Ecto neural progenitor cell (in vitro differentiated cells): ENCODE measurements at regions not wholly inside any gene's neighbourhood (a gene's known extent, or its start where the extent isn't known, plus 50 kb on each side); places are given as distances from the start of the nearest gene placed in this dataset.

Experiments used
- DNase-seq: peaks from one replicate; pipeline ENCODE4 v3.0.0-alpha.2; 2018; ENCODE audit warnings: low spot score

DNA sequence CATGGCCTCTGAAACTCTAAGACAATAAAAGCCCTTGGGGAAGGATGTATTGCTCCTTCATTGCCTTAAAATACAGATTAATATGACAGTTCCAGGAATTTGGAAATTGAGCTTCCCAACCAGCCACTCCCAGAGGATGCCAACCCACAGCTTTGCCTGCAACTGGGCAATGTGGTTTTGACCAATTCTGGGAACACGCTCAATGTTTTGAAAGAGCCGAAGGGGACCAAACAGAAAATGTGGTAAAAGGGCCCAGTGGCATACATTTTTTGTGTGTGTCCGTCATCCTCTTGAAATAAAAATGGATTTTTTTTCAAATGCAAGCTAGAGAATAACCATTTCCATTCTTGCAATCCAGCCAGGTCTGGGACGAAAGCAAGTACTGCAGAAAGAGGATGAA is 88.3 kb upstream of the PLEKHG7 start:
- no peak for DNase-seq

DNA sequence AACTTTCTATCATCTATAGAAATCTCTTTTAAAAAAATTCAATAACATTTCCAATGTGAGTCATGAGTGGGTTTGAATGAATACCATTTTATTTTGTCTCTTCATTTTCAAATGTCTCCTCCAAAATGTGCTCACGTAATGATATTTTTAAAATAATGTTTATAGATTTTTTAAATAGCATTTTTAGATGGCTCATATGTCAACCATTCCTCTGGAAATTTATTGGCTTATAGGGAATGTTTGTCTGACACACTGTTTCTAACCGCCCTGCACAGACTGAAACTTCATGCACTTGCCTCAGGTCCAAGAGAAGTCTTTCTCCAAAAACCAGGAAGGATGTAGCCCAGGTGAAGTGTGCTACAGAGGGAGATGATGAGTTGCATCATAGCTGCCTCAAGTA is 88.8 kb upstream of the PLEKHG7 start:
- DNase-seq: no peak

DNA sequence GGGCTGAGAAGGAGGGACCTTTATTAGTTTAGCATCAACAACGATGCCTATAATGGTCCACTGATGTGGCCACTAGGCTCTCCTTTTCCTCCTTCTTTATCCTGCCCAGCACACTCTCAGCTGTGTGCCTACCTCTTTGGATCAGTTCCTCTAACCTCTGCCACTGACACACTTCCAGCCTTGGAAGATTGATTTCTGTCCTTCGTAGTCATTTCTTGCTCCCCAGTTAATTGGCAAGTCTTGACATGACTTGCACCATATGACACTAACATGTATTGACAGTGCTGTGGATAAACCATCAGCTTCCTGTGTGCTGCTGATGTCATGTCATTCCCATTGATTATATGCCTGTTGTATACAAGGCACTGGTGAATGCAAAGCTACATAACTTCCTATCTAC is 90.2 kb upstream of the PLEKHG7 start:
- DNase-seq: no peak

DNA sequence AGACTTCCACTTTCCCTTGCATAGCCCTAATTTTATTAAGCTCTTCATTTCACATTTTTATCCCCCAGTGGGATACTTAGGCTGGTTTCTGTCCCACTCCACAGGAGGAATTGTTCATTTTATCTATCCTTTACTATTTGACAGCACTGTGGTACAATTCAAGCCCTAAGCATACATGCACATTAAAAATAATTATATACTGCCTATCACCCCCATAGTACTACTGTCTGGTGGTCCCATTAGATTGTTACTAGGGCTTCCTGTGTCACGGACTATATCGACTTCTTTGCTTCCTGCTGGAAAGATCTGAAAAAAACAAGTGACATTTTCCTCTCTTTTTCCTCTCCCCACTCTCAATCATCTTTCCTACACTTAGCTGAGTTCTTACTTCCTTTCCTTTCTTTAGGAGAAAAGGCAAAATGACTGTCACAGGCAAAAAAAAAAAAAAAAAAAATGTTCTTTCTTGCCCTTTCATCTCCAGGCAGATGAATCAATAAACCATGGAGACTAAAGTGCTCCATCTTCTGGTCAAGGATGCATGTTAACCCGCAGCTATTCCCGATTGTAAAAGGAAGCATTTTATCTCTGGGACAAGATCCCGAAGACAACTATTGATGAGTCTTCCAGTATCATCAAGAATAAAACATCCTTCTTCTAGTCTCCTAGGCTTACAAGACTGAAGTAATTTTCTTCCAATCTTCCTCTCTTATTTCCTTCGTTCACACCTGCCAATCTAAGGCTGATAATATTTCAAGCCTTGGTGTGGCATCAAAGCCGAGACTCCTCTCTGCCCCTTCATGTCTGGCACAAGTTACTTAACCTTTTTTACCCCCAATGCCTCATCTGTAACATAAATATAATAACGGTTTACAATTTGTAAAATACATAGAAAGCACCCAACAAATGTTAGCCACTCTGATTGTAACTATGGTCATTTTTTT is 94.4 kb upstream of the PLEKHG7 start:
- DNase-seq: no peak

DNA sequence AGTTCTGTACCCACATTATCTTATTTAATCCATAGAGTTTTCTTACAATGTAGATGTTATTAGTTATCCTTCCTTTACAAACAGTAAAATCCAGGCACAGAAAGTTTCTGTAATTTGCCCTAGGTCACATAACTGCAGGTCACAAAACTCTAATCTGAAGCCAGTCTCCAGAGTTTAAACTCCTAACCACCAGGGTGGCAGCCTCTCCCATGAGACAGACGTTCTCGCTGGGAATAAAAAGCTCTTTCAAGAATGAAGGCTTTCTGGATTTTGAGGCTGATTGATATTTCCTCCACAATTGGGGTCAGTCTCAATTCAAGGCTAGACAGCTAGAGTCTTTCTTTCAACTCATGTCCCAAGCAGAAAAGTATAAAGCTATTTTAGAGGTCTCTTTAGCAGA is 95.8 kb upstream of the PLEKHG7 start:
- DNase-seq: no peak

DNA sequence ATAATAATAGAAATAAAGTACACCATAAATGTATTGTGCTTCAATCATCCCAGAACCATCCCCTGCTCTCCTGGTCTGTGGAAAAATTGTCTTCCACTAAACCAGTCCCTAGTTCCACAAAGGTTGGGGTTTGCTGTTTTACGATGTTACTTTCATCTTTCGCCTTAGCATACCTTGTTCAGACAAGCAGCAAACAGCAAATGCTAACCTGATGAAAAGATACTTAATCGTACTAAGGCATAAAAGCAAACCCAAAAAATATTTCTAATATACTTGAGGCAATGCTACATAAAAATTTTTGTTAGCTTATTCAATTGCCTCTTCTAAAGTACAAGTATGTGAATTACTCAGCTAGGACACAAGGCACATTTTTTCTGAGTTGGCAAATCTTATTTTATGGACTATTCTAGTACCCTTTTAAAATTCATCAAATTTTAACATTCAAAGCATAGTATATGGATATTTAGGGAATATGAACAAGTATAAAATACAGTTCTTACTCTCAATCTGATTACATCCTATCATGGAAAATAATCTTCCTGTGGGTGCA is 97.1 kb upstream of the PLEKHG7 start:
- DNase-seq: no peak

DNA sequence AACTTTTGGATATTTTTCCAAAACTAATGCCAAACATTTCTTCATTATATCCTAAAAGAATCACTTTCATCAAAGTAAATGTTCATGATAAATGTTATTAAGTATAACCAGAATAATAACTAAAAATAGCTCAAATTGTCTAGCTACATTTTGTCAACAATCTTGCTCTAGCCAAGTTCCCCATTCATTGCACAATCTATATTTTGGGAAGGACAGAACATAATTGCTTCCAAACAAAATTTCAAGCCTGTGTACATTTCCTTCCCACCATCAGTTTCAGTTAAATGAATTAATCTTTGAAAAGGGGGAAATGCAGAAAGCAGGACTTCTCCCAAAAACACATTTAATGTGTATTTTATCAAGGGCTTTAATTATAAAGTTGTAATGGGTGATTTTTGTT is 98.0 kb upstream of the PLEKHG7 start:
- DNase-seq: no peak

DNA sequence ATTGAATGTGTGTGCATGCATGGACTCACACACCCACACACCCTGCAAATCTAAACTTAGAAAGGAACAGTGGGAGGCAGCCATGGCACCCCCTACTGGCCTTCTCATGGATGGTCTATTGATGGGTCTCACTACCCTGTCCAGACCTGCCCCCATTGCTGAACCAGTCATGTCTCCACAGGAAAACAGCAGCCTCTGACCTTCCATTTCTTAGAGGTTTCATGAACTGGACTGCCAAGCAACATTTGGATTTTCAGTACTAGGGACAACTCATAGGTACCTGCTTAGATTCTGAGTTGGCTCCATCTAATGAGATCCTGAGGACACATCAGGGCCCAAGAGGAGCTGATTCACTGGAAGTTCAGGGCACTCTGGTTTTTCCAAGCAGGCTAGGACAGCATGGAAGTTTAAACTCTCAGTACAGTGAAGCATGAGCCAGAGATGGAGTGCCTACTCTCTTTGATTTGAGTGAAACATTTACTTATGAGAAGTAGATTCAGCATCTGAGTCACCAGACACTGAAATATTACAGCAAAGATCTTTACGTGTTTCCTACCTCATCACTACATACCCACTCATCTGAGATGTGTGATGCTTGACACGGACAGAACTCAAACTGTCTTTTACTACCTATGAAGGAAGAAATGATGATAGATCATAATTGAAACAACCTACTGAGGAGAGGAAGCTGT is 98.9 kb upstream of the PLEKHG7 start:
- no peak for DNase-seq

DNA sequence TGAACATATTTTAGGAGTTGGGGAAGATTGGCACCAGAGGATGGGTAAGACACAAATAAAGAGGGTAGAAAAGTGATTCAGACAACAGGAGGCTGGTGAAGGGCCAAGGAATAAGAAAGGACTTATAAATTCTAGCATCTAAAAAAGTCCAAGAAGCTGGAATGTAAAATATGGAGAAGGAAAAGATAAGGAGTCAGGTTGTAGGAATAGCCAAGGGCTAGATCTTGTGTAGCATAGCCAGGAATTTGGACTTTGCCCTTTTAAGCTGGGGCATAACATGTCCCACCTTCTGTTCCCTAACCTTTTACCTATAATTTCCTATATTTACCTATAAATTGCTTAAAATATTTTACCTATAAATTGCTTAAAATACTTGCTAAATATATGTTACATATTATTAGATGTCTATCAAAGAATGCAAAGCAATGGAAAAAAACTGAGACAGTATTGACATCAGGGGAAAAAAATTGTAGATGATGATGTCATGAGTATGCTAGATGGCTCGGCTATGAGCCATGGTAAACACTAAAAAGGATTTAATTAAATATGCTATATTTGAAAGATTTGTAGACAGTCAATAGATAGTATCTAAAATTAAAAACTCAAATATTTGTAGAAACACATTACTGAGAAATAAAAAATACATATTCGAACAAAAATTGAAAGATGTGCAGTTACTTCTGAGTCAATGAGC is 99.7 kb upstream of the PLEKHG7 start:
- no peak for DNase-seq

DNA sequence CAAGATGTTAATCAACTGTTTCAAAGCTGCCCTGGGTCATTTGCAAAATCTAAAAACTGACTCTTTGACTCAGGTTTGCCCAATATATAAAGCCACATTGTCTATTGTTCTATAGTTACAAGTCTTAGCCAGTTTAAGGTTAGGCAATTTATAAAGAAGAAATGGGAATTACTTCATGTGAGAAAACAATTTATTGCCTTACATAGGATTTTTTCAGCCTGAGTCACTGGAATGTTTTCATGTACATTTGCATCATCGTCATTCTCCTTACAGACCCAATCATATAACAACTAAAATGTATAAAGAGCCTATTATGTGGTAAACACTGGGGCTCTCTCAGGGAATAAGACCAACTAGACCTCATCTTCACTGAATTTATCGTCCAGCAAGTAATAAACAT is 100.3 kb upstream of the PLEKHG7 start:
- DNase-seq: no peak

DNA sequence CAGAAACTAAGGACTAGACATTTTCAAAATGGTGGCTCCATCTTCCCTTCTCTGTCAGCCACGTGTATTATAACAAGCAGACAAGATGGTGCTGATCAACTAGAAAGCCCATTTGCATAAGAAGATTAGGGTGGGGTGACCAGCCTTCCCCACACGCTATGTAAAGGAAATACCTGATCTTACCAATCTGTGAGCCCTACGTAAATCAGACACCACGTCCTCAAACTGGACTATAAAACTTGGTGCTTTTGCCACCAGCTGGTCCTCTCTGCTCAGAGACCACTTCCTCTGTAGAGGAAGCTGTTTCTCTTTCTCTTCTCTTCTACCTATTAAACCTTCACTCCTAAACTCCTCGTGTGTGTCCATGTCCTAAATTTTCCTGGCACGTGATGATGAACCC is 101.1 kb upstream of the PLEKHG7 start:
- no peak for DNase-seq

DNA sequence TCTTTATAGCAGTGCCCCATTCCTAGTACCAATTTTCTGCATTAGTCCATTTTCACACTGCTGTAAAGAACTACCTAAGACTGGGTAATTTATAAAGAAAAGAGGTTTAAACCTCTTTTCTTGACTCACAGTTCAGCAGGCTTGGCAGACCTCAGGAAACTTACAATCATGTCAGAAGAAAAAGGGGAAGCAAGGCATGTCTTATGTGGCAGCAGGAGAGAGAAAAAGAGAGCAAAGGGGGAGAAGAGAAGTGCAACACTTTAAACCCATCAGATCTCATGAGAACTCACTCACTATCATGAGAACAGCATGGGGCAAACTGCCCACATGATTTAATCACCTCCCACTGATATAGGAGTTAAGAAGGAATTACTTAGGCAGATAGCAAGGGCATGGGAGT is 101.6 kb upstream of the PLEKHG7 start:
- DNase-seq: no peak

DNA sequence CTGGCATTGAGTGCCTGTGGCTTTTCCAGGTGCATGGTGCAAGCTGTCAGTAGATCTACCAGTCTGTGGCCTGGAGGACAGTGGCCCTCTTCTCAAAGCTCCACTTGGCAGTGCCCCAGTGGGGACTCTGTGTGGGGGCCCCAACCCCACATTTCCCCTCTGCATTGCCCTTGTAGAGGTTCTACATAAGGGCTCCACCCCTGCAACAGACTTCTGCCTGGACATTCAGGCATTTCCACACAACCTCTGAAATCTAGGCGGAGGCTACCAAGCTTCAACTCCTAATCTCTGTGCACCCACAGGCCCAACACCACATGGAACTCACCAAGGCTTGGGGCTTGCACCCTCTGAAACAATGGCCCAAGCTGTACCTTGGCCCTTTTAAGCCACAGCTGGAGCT is 102.7 kb upstream of the PLEKHG7 start:
- no peak for DNase-seq

DNA sequence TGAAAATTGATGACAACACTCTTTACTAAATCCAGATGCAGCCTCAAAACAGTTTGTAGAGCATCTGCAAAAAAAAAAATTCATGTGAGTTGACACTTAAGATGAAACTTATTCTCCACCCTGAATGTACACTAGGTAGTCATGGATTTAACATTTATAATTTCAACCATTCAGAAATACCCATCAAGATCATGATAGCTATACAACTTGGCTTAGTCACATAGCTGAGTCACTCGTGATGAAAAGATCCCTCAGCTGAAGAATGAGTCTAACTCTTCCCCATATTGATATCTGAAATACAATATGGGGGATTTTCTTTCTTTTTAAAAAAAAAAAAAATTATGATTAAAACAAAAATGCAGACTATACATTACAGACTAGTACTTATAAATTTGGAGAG is 104.8 kb upstream of the PLEKHG7 start:
- no peak for DNase-seq

DNA sequence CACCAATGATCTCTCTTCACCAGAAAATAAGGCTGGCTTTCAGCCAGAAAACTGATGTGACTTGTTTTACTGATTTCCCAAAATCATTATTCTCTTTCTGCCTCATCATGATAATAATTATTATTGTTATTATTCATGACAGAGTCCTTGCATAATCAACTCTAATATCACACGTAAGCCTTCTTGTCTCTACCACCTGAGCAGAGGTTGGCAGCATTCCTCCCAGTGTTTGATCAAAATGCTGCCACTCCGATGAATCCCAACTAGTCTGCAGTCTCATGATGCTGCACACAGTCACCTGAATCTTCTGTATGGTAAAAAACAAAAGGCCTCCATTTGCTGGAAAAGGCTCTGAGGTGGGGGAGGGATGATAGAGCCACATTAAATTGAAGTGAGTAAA is 105.7 kb upstream of the PLEKHG7 start:
- DNase-seq: no peak

DNA sequence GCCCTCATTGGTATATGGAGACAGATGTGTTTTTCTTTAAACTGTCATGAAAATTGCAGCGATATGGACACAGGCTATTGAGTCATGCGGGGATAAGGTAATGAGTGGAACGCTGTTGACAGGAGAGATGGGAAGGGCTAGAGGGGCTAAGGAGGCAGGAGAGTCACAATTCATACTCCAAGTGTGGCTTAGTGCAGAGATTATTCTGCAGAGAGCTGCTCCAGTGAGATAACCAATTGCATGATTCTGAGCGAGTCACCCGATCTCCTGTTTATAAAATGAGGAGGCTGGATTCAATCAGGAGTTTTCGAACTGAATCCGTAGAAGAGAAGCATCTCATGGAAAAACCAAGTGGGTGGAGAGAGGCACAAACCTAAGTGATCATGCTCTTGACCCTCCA is 106.4 kb upstream of the PLEKHG7 start:
- DNase-seq: no peak

DNA sequence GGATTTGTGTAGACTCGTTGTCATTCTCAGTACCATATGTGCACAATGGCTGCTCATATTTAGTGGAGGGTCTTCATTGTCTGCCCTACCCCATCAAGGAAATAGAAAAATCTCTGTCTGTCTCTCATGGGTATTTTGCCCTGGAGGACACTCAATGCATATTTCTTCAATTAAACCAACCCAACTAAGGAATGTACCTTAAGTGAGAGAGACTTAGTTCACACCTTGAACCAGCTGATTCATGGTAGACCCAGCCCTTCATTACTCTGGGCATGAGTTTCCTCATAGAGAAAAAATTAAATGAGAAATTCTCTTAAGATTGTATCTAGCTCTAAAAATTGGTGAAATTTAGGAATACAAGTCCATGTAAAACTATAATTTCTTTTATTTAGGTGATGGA is 107.1 kb upstream of the PLEKHG7 start:
- DNase-seq: no peak

DNA sequence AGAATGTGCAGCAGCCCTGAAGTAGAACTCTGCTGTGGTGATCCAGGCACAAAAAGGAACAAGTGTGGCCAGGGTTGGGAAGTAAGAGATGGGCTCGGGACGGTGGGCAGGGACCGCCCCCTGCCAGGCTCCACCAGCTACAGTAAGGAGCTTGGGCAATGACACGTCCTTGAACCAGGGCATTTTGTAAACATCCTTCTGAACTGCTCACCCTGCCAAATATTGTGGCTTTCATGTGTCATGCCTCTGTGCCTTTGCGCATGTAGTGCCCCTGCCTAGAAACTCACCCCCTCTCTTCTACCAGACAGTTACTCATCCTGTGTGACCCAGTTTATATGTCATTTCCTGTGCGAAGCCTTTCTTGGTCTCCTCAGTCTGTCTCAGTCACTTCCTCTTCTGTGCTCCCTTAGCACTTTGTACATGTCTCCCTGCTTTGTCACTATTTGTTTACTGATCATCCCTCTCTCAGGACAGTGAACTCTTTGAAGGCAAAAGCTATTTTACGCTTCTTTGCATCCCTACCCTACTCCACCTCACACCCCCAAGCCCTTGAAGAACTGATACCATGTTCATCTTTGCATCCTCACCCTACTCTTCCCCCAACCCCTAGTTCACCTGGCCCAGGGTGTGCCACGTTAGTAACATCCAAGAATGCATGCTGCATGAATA is 108.9 kb upstream of the PLEKHG7 start:
- DNase-seq: no peak

DNA sequence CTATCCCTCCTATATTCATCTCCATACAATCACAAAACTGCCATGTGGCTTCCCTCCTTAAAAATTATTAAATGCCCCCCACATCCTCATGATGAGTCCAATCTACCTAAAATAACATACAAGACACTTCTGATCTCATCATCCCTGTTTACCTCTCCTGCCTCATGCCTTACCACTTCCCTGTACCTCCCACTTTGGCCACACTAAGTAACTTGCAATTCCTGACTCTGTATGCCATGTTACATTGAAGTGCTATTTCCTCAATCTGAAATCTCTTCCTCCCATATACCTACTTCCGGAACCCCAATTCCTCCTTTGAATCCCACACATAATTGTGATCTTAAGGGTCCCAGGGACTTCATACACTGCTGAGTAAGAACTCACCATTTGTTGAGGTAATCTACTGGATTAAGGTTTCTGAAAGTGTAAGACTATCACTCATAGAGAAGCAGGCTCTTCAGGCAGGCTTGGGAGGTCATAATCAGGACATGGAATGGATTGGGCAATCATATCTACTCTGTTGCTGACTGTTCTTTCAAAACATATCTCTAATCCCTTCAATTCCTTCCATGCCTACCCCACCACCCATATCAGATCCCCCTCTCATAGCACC is 117.6 kb upstream of the PLEKHG7 start:
- DNase-seq: no peak

DNA sequence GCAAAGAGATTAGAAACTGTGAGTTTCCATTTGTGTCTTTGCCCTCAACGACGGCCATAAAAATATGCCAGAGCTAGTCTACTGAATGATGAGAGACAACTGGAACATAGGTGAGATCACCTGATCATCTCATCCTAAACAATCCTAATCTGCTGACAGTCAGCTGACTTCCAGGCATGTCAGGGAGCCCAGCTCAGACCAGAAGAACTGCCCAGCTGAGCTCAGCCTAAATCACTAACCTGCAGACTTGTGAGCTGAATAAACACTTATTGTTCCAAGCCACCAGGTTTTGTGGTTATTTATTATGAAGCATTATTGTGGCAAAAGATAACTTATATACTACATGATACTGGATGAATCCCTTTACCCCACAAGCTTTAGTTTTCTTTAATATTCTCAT is 118.9 kb upstream of the PLEKHG7 start:
- DNase-seq: no peak

DNA sequence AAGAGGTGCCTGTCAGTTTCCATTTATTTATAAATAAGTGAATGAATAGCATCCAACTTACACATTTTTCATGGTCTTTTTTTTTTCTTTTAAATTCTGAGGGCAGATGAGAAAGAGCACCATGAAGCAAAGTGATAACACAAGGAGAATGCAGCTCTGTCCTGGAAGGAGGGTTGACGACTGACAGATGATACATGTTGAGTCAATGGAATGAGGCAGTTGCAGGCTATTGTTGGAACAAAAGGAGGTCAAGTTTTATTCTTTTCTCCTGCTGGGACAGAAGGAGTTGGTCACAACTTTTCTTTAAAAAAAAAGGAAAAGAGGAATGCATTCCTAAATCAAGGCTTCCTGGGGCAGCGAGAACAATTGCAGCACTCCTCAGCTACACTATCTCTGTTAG is 119.9 kb upstream of the PLEKHG7 start:
- no peak for DNase-seq

DNA sequence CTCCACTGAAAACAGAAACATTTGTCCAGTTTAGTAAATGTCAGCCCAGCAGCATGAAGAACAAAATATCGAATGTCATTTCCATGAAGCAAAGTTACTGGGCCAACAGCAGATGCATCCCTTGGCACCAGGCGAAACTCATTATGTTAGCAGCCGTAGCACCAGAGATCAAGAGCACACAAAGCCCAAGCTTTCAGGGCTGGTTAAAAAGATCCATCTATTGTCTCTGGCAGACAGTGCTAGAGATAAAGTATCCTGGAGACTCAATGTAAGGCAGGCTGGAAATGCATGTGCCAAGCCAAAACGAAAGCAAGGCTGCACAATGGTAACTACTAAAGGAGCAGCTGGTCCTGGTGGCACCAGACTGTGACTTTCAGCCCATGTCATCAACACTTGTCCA is 120.3 kb upstream of the PLEKHG7 start:
- DNase-seq: no peak
